ENCODE measurements at regions not wholly inside any gene's neighbourhood (a gene's known extent, or its start where the extent isn't known, plus 50 kb on each side); places are given as distances from the start of the nearest gene placed in this dataset.

GRCh38 chr20:24236201-24236600 is 233.2 kb upstream of the SYNDIG1 start:
- TF ChIP-seq, protein P1, sequence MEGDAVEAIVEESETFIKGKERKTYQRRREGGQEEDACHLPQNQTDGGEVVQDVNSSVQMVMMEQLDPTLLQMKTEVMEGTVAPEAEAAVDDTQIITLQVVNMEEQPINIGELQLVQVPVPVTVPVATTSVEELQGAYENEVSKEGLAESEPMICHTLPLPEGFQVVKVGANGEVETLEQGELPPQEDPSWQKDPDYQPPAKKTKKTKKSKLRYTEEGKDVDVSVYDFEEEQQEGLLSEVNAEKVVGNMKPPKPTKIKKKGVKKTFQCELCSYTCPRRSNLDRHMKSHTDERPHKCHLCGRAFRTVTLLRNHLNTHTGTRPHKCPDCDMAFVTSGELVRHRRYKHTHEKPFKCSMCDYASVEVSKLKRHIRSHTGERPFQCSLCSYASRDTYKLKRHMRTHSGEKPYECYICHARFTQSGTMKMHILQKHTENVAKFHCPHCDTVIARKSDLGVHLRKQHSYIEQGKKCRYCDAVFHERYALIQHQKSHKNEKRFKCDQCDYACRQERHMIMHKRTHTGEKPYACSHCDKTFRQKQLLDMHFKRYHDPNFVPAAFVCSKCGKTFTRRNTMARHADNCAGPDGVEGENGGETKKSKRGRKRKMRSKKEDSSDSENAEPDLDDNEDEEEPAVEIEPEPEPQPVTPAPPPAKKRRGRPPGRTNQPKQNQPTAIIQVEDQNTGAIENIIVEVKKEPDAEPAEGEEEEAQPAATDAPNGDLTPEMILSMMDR (IDR thresholded peaks at IDR 0.05) = no peak
- no peak for TF ChIP-seq EP300 (IDR thresholded peaks at IDR 0.05)
- no peak for TF ChIP-seq POLR2A (IDR thresholded peaks at IDR 0.05)
- TF ChIP-seq POLR2AphosphoS5 (IDR thresholded peaks at IDR 0.05) = no peak

All from sigmoid colon (tissue), 4 donors.